Kidney tubule cell (primary cell): ENCODE measurements at regions not wholly inside any gene's neighbourhood (a gene's known extent, or its start where the extent isn't known, plus 50 kb on each side); places are given as distances from the start of the nearest gene placed in this dataset.

Experiments
- DNase-seq: peaks from one replicate; pipeline ENCODE4 v3.0.0-alpha.2; 2018; ENCODE audit warnings: low spot score

- DNase-seq: no peak
Measured at GRCh38 chr11:24070435-24070834, 426.4 kb upstream of the LUZP2 start.

- DNase-seq: no peak
Measured at GRCh38 chr11:24078018-24078417, 418.8 kb upstream of the LUZP2 start.

- DNase-seq: no peak
Measured at GRCh38 chr11:24082241-24082640, 414.6 kb upstream of the LUZP2 start.

GRCh38 chr11:24082860-24083259, 414.0 kb upstream of the LUZP2 start:
- no peak for DNase-seq

GRCh38 chr11:24084956-24085355, 411.9 kb upstream of the LUZP2 start:
- DNase-seq: no peak

- no peak for DNase-seq
Measured at GRCh38 chr11:24086921-24087320, 409.9 kb upstream of the LUZP2 start.

- no peak for DNase-seq
Measured at GRCh38 chr11:24091594-24091993, 405.3 kb upstream of the LUZP2 start.

GRCh38 chr11:24093375-24093774, 403.5 kb upstream of the LUZP2 start:
- DNase-seq: no peak

GRCh38 chr11:24108609-24109008, 388.2 kb upstream of the LUZP2 start:
- DNase-seq: no peak

- DNase-seq: no peak
Measured at GRCh38 chr11:24122291-24122690, 374.6 kb upstream of the LUZP2 start.

- DNase-seq: no peak
Measured at GRCh38 chr11:24124876-24125275, 372.0 kb upstream of the LUZP2 start.

GRCh38 chr11:24131698-24132097, 365.2 kb upstream of the LUZP2 start:
- no peak for DNase-seq

GRCh38 chr11:24132471-24132870, 364.4 kb upstream of the LUZP2 start:
- peak; percentile 9 for DNase-seq

GRCh38 chr11:24134879-24135589, 361.8 kb upstream of the LUZP2 start:
- no peak for DNase-seq

GRCh38 chr11:24142062-24142461, 354.8 kb upstream of the LUZP2 start:
- no peak for DNase-seq

GRCh38 chr11:24145411-24145810, 351.4 kb upstream of the LUZP2 start:
- no peak for DNase-seq

GRCh38 chr11:24153337-24153736, 343.5 kb upstream of the LUZP2 start:
- no peak for DNase-seq

- no peak for DNase-seq
Measured at GRCh38 chr11:24155792-24156191, 341.1 kb upstream of the LUZP2 start.

- no peak for DNase-seq
Measured at GRCh38 chr11:24157316-24157715, 339.5 kb upstream of the LUZP2 start.

- no peak for DNase-seq
Measured at GRCh38 chr11:24161587-24161986, 335.3 kb upstream of the LUZP2 start.

GRCh38 chr11:24163146-24163545, 333.7 kb upstream of the LUZP2 start:
- no peak for DNase-seq

- DNase-seq: no peak
Measured at GRCh38 chr11:24163841-24164240, 333.0 kb upstream of the LUZP2 start.

- DNase-seq: no peak
Measured at GRCh38 chr11:24171869-24172268, 325.0 kb upstream of the LUZP2 start.

GRCh38 chr11:24181395-24182047, 315.3 kb upstream of the LUZP2 start:
- DNase-seq: no peak
